ENCODE measurements at regions not wholly inside any gene's neighbourhood (a gene's known extent, or its start where the extent isn't known, plus 50 kb on each side); places are given as distances from the start of the nearest gene placed in this dataset.

DNA sequence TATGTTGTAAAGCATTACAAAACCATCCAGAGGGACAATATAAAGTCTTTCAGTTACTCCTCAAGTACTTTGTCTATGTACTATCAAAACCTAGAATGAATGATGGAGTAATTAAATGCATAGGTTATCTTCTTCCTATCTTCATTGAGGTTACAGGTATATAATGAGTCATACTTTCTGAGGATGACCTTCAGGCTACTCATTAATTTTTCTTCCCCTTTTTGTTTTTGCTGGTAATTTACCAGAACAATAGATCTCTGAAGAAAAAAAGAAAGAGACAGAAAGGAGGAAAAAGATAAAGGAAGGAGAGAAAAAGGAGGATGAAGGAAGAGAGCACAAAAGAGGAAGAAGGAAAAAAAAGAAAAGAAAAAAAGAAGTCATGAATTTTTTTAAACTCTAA is 398.4 kb downstream of the TBC1D32 start:
- no peak for TF ChIP-seq ZNF569 (CRISPR knock-in tag; IDR thresholded peaks at IDR 0.05; ENCODE audit: borderline replicate concordance)
- TF ChIP-seq ELF1 (CRISPR knock-in tag; IDR thresholded peaks at IDR 0.05): no peak
- no peak for TF ChIP-seq NCOA2 (CRISPR knock-in tag; IDR thresholded peaks at IDR 0.05)
- no peak for TF ChIP-seq ARHGAP35 (CRISPR knock-in tag; IDR thresholded peaks at IDR 0.05; ENCODE audit: borderline replicate concordance)
- no peak for TF ChIP-seq PAWR (CRISPR knock-in tag; IDR thresholded peaks at IDR 0.05; ENCODE audit: borderline replicate concordance)
